SK-N-SH (cell line): ENCODE measurements at regions not wholly inside any gene's neighbourhood (a gene's known extent, or its start where the extent isn't known, plus 50 kb on each side); places are given as distances from the start of the nearest gene placed in this dataset.

Source experiments
- TF ChIP-seq, protein P1 (sequence below): IDR thresholded peaks from 2 replicates; pipeline ENCODE4 v1.6.1; 2012; ENCODE audit warnings: mild to moderate bottlenecking, low read depth, low read length, moderate library complexity
- TF ChIP-seq, protein P2 (sequence below): fragments of 200-600 bp; sonication (generic); IDR thresholded peaks from 2 replicates; pipeline ENCODE4 v1.6.1; 2017; ENCODE audit warnings: antibody characterized with exemption, mild to moderate bottlenecking, moderate library complexity

DNA sequence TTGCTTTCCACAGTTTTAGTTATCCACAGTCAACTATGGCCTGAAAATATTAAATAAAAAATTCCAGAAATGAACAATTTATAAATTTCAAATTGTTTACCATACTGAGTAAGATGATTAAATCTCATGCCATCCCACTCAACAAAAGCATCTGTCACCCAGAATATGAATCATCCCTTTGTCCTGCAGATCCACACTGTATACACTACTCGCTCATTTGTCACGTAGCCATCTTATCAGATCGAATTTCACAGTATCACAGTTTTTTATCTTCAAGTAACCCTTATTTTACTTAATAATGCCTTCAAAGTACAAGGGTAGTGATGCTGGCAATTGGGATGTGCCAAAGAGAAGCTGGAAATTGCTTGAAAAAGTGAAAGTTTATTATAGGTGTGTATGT is 291.8 kb upstream of the LRATD1 start:
- TF ChIP-seq, protein P1, sequence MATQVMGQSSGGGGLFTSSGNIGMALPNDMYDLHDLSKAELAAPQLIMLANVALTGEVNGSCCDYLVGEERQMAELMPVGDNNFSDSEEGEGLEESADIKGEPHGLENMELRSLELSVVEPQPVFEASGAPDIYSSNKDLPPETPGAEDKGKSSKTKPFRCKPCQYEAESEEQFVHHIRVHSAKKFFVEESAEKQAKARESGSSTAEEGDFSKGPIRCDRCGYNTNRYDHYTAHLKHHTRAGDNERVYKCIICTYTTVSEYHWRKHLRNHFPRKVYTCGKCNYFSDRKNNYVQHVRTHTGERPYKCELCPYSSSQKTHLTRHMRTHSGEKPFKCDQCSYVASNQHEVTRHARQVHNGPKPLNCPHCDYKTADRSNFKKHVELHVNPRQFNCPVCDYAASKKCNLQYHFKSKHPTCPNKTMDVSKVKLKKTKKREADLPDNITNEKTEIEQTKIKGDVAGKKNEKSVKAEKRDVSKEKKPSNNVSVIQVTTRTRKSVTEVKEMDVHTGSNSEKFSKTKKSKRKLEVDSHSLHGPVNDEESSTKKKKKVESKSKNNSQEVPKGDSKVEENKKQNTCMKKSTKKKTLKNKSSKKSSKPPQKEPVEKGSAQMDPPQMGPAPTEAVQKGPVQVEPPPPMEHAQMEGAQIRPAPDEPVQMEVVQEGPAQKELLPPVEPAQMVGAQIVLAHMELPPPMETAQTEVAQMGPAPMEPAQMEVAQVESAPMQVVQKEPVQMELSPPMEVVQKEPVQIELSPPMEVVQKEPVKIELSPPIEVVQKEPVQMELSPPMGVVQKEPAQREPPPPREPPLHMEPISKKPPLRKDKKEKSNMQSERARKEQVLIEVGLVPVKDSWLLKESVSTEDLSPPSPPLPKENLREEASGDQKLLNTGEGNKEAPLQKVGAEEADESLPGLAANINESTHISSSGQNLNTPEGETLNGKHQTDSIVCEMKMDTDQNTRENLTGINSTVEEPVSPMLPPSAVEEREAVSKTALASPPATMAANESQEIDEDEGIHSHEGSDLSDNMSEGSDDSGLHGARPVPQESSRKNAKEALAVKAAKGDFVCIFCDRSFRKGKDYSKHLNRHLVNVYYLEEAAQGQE, result no peak
- TF ChIP-seq, protein P2, sequence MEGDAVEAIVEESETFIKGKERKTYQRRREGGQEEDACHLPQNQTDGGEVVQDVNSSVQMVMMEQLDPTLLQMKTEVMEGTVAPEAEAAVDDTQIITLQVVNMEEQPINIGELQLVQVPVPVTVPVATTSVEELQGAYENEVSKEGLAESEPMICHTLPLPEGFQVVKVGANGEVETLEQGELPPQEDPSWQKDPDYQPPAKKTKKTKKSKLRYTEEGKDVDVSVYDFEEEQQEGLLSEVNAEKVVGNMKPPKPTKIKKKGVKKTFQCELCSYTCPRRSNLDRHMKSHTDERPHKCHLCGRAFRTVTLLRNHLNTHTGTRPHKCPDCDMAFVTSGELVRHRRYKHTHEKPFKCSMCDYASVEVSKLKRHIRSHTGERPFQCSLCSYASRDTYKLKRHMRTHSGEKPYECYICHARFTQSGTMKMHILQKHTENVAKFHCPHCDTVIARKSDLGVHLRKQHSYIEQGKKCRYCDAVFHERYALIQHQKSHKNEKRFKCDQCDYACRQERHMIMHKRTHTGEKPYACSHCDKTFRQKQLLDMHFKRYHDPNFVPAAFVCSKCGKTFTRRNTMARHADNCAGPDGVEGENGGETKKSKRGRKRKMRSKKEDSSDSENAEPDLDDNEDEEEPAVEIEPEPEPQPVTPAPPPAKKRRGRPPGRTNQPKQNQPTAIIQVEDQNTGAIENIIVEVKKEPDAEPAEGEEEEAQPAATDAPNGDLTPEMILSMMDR, result no peak
